Upper lobe of right lung (tissue), 1 donor: ENCODE measurements at regions not wholly inside any gene's neighbourhood (a gene's known extent, or its start where the extent isn't known, plus 50 kb on each side); places are given as distances from the start of the nearest gene placed in this dataset.
"Not testable (repeated sequence)": the region's sequence is repeated elsewhere in the genome, so short reads cannot be mapped to it uniquely, and the experiment has no call there.

ENCODE experiments used
- ATAC-seq: fragments of 200-7000 bp; cut with Tn5 transposase; one replicate; pipeline ENCODE4 v1.9.1; 2020; ENCODE audit warnings: mild to moderate bottlenecking, moderate library complexity
- DNase-seq: peaks from one replicate; pipeline ENCODE4 v3.0.0-alpha.2; 2020
- H3K27ac ChIP-seq: fragments of 200-600 bp; one replicate; pipeline ENCODE4 v1.8.0; 2022
- H3K27me3 ChIP-seq: fragments of 200-600 bp; one replicate; pipeline ENCODE4 v1.8.0; 2022; ENCODE audit warnings: mild to moderate bottlenecking
- H3K36me3 ChIP-seq: fragments of 200-600 bp; one replicate; pipeline ENCODE4 v1.8.0; 2022
- H3K4me1 ChIP-seq: fragments of 200-600 bp; one replicate; pipeline ENCODE4 v1.8.0; 2022
- H3K4me3 ChIP-seq: fragments of 200-600 bp; one replicate; pipeline ENCODE4 v1.8.0; 2022; ENCODE audit warnings: mild to moderate bottlenecking
- H3K9me3 ChIP-seq: fragments of 200-600 bp; one replicate; pipeline ENCODE4 v1.8.0; 2022
- CTCF ChIP-seq: fragments of 200-600 bp; IDR thresholded peaks from one replicate; pipeline ENCODE4 v1.8.0; 2022; ENCODE audit warnings: antibody characterized with exemption
- intact Hi-C: fragments of 100-400 bp; cut with DNase I; formaldehyde crosslinking; loops from one replicate; pipeline ENCODE4 v1.11.0; 2022
- donor health status: DM: no; HTN: yes; CAD: no; lungs with severe emphysema.

GRCh38 chr2:67579216-67579615 lies 182.1 kb downstream of the ETAA1 start:
- ATAC-seq (no peak), DNase-seq (no peak)
- Histone ChIP-seq H3K9me3 (peaks cover 12% of the 10 kb centered on the region), H3K36me3 (no peaks in the 10 kb centered on the region), H3K4me3 (no peak overlapping the region), H3K27me3 (no peaks in the 10 kb centered on the region), H3K27ac (no peak overlapping the region), H3K4me1 (no peaks in the 10 kb centered on the region)
- intact Hi-C loops, result no loop called here
- TF ChIP-seq CTCF, result no peak

DNA sequence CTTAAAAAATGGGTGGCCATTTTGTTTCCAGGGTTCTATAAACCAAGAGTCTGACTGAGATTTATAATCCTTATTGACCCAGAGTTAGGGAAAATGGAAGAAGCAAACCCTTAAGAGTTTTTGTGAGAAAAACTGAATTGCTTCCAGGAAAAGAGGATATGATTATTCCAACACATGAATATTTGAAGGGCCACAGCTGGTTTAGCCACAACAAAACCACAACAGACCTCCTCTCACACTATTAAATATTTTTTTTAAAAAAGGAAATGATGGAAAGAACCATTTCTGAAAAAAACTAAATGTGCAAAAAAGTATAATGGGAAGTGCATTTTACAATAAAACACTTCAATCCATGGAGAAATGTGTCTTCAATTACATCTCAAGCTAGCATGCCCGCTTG lies 182.7 kb downstream of the ETAA1 start:
- no peak for TF ChIP-seq CTCF
- no peak overlapping the region for H3K4me3 ChIP-seq
- DNase-seq (no peak), ATAC-seq (no peak)
- H3K36me3 ChIP-seq, result no peaks in the 10 kb centered on the region
- intact Hi-C loops, result no loop called here
- H3K9me3 ChIP-seq, result peaks cover 12% of the 10 kb centered on the region
- H3K27ac ChIP-seq, result no peak overlapping the region
- no peaks in the 10 kb centered on the region for H3K27me3 ChIP-seq
- no peaks in the 10 kb centered on the region for H3K4me1 ChIP-seq

DNA sequence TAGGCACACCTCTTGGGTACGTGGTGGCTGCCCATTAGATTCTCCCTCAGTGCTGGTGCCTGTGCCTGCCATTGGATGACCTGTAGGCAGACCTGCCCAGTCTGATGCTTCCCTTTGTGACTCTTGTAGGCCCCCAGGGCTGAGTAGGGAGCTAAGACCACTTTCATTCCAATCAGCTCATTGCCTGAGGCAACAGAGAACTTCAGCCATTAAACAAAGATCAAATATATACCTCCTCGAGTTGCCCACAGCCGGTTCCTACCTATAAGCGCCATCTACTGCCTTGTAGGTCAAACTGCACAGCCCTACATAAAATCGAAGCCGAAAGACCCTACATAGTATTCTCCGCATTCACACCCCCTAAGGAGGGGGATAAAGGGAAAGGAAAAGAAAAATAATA lies 184.6 kb downstream of the ETAA1 start:
- Histone ChIP-seq H3K36me3 (no peaks in the 10 kb centered on the region), H3K4me1 (no peaks in the 10 kb centered on the region), H3K27ac (no peak overlapping the region), H3K9me3 (peaks cover 12% of the 10 kb centered on the region), H3K27me3 (no peaks in the 10 kb centered on the region), H3K4me3 (no peak overlapping the region)
- intact Hi-C loops, result no loop called here
- ATAC-seq (no peak), DNase-seq (no peak)
- no peak for TF ChIP-seq CTCF

DNA sequence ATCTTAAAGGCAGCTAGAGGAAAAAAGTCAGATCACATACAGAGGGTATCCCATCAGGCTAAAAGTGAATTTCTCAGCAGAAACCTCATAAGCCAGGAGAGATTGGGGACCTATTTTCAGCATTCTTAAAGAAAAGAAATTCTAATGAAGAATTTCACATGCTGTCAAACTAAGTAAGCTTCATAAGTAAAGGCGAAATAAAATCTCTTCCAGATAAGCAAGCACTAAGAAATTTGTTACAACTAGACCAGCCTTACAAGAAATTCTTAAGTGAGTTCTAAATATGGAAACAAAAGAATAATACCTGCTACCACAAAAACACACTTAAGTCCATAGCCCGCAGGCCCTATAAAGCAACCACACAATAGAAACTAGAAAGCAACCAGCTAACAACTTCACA lies 186.1 kb downstream of the ETAA1 start:
- no peaks in the 10 kb centered on the region for H3K4me1 ChIP-seq
- TF ChIP-seq CTCF, result no peak
- DNase-seq, result no peak
- no peak for ATAC-seq
- H3K9me3 ChIP-seq, result peaks cover 12% of the 10 kb centered on the region
- H3K36me3 ChIP-seq, result no peaks in the 10 kb centered on the region
- no peak overlapping the region for H3K4me3 ChIP-seq
- intact Hi-C loops, result no loop called here
- H3K27ac ChIP-seq, result no peak overlapping the region
- no peaks in the 10 kb centered on the region for H3K27me3 ChIP-seq

DNA sequence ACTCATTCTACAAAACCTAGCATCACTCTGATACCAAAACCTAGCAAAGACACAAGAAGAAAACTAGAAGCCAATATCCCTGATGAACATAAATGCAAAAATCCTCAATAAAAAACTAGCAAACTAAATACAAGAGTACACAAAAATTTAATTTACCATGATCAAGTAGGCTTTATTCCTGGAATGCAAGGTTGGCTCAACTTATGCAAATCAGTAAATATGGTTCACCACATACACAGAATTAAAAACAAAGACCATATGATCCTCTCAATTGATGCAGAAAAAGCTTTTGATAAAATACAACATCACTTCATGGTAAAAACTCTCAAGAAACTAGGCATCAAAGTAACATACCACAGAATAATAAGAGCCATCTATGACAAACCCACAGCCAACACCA lies 188.3 kb downstream of the ETAA1 start:
- intact Hi-C loops, result no loop called here

GRCh38 chr2:67589121-67589520 lies 192.0 kb downstream of the ETAA1 start:
- H3K27ac ChIP-seq, H3K4me1 ChIP-seq, ATAC-seq, DNase-seq, intact Hi-C loops, H3K36me3 ChIP-seq, H3K27me3 ChIP-seq, H3K4me3 ChIP-seq, H3K9me3 ChIP-seq: not testable (repeated sequence)

More for the DNA sequence above, 188.3 kb downstream of the ETAA1 start:
- H3K4me1 ChIP-seq, result no peaks in the 10 kb centered on the region
- H3K36me3 ChIP-seq, result no peaks in the 10 kb centered on the region
- no peaks in the 10 kb centered on the region for H3K27me3 ChIP-seq
- no peak overlapping the region for H3K27ac ChIP-seq
- H3K9me3 ChIP-seq, result peaks cover 12% of the 10 kb centered on the region
- H3K4me3 ChIP-seq, result no peak overlapping the region
- no peak for DNase-seq
- no peak for ATAC-seq
- TF ChIP-seq CTCF, result no peak

DNA sequence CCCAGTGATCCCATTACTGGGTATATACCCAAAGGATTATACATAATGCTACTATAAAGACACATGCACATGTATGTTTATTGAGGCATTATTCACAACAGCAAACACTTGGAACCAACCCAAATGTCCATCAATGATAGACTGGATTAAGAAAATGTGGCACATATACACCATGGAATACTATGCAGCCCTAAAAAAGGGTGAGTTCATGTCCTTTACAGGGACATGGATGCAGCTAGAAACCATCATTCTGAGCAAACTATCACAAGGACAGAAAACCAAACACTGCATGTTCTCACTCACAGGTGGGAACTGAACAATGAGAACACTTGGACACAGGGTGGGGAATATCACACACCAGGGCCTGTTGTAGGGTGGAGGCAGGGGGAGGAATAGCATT lies 197.4 kb downstream of the ETAA1 start:
- ATAC-seq, H3K27ac ChIP-seq, intact Hi-C loops, DNase-seq, H3K4me3 ChIP-seq, H3K9me3 ChIP-seq, H3K4me1 ChIP-seq, H3K27me3 ChIP-seq, H3K36me3 ChIP-seq: not testable (repeated sequence)
